C4-2B (cell line): ENCODE measurements at regions not wholly inside any gene's neighbourhood (a gene's known extent, or its start where the extent isn't known, plus 50 kb on each side); places are given as distances from the start of the nearest gene placed in this dataset.

Experiments used
- H3K27ac ChIP-seq: fragments of 450-650 bp; 2 replicates; pipeline ENCODE4 v1.5.1; 2017
- CTCF ChIP-seq: fragments of 450-650 bp; conservative IDR thresholded peaks from 2 replicates; pipeline ENCODE4 v1.5.1; 2017; ENCODE audit warnings: mild to moderate bottlenecking
- ZFX ChIP-seq: fragments of 450-650 bp; IDR thresholded peaks from 2 replicates; pipeline ENCODE4 v1.6.1; 2017

GRCh38 chr3:144663456-144664436 is 692.1 kb downstream of the DIPK2A start:
- TF ChIP-seq ZFX (no peak), CTCF (no peak)
- H3K27ac ChIP-seq: no peak overlapping the region

- TF ChIP-seq ZFX (no peak), CTCF (no peak)
- H3K27ac ChIP-seq: no peak overlapping the region
Measured at GRCh38 chr3:144665567-144666053, 694.0 kb downstream of the DIPK2A start.

GRCh38 chr3:144670571-144670970 is 698.9 kb downstream of the DIPK2A start:
- TF ChIP-seq CTCF (no peak), ZFX (no peak)
- no peak overlapping the region for H3K27ac ChIP-seq

DNA sequence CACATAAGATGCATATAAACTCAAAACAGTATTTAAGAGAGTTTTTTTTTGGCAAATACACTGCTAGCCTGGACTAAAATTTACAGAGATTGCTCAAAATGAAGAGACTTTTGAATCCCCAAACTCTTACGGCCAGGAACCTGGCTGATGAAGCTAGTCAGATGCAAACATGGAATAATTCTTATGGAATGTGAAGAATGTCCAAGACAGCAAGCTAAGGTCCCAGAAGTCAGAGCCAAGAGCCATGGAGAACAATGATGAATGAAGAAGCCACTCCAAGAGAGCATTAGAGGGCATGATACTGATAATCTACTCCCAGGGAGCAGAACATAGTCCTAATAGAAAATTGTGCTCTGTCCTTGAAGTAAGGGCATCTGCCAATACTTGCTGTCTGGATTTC is 705.5 kb downstream of the DIPK2A start:
- H3K27ac ChIP-seq: no peak overlapping the region
- TF ChIP-seq CTCF: no peak
- no peak for TF ChIP-seq ZFX

DNA sequence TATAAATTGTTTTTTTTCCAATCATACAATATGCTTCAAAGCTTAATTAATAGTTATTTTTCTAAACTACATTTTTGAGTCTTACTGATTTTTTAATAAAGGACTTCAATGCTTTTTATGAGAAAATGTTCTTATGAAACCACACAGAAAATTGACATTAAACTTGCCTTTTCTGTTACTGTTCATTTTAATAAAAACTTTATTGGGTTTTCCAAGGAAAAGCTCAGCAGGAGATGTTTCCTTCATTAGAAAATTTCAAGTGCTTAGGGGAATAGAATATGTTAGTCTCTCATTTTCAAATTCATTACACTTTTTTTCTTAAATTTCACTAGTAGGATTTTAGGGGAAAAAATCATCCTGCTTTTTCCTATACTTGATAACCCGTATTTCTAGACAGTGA is 711.4 kb downstream of the DIPK2A start:
- H3K27ac ChIP-seq: no peak overlapping the region
- TF ChIP-seq ZFX: no peak
- no peak for TF ChIP-seq CTCF

DNA sequence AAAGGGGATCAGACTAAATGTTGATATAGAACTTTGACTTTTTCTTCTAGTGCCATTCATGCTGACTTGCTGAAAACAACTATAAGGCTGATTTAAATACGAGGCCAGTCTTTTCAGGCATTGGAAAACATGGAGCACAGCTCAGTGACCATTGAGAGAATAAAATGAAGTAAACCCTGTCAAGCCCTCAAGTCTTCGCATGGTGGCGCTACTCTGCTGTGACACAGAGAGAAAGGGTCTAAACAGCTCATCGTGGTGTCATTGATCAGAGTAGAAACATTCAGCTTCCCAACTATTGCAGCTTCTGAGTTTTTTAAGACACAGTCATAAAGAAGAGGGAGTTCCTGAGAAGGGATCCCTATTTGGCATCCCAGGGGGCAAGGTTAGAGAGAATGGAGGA is 716.2 kb downstream of the DIPK2A start:
- TF ChIP-seq ZFX (no peak), CTCF (peak; percentile 77)
- no peak overlapping the region for H3K27ac ChIP-seq

- H3K27ac ChIP-seq: no peak overlapping the region
- TF ChIP-seq CTCF (no peak), ZFX (no peak)
Measured at GRCh38 chr3:144692488-144692887, 720.9 kb downstream of the DIPK2A start.
